Coronary artery (tissue), 2 donors: ENCODE measurements at regions not wholly inside any gene's neighbourhood (a gene's known extent, or its start where the extent isn't known, plus 50 kb on each side); places are given as distances from the start of the nearest gene placed in this dataset.

Experiments
- DNase-seq: peaks from one replicate; pipeline ENCODE4 v3.0.0-alpha.2; 2017; ENCODE audit warnings: low spot score
- H3K27ac ChIP-seq, 2 donors: fragments of 200-600 bp; sonication (generic); one replicate each; pipeline ENCODE4 v1.5.1; 2016 to 2019
- H3K4me3 ChIP-seq: fragments of 200-600 bp; sonication (generic); 2 replicates; pipeline ENCODE4 v1.5.1; 2016; ENCODE audit warnings: mild to moderate bottlenecking, moderate library complexity
- TF ChIP-seq, protein P1 (sequence below): fragments of 200-600 bp; sonication (generic); IDR thresholded peaks from one replicate; pipeline ENCODE4 v1.5.1; 2019; ENCODE audit warnings: antibody characterized with exemption

DNA sequence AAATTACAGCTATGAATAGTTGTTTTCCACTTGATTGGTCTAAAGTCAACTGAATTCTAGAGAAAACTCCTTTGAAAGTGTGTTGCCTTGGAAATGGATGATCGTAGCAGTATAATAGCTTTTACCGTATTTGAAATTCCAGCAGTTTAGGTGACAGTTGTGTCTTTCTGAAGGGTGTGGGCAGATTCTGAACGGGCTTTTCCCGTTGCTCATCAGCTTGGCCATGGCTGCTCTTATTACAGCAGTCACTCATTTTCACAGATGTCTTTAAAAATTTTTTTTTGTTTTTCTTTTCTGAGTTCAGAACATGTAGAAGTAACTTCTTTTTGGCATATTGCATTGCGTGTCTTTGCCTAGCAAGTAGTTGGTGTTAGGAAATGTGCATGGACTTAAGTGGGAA, 69.6 kb upstream of the SLC4A4 start:
- H3K4me3 ChIP-seq: no peak overlapping the region
- TF ChIP-seq, protein P1, sequence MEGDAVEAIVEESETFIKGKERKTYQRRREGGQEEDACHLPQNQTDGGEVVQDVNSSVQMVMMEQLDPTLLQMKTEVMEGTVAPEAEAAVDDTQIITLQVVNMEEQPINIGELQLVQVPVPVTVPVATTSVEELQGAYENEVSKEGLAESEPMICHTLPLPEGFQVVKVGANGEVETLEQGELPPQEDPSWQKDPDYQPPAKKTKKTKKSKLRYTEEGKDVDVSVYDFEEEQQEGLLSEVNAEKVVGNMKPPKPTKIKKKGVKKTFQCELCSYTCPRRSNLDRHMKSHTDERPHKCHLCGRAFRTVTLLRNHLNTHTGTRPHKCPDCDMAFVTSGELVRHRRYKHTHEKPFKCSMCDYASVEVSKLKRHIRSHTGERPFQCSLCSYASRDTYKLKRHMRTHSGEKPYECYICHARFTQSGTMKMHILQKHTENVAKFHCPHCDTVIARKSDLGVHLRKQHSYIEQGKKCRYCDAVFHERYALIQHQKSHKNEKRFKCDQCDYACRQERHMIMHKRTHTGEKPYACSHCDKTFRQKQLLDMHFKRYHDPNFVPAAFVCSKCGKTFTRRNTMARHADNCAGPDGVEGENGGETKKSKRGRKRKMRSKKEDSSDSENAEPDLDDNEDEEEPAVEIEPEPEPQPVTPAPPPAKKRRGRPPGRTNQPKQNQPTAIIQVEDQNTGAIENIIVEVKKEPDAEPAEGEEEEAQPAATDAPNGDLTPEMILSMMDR: no peak
- H3K27ac ChIP-seq: no peak overlapping the region
- no peak for DNase-seq

DNA sequence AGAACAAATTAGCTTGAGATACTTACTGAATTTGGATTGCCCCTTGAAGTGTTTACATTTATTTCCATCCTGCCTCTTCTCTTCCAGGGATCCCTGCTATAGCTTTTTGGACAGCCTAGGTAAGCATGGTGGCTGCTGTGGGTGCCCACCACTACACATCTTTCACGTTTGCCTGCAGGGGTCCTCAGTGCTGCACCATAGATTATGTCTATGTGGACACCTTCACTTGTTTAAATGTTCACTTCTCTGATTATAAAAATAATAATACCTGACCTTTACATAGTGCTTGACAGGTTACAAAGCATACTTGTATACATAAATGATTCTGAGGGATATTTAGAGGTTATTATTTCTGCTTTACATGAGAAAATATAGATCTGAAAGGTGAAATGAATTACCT, 67.9 kb upstream of the SLC4A4 start:
- Histone ChIP-seq H3K4me3 (no peak overlapping the region), H3K27ac (no peak overlapping the region)
- TF ChIP-seq, protein P1: no peak
- no peak for DNase-seq

DNA sequence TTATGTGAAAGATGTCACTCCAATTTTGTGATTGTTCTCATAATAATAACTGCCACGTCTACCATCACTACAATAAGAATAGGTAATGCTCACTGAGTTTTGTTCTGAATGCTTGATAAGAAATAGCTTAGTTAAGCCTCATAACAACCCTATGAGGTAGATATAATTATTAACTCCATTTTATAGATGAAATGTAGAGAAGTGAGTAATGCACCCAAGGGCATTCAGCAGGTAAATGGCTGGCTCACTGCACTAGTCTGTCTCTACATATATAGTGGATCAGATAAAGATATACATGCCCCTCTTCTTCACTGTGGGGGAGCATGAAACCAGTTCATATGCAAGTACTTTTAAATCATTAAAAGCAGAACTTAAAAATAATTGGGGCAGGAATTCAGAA, 65.8 kb upstream of the SLC4A4 start:
- Histone ChIP-seq H3K27ac (no peak overlapping the region), H3K4me3 (no peak overlapping the region)
- no peak for DNase-seq
- TF ChIP-seq, protein P1: no peak

DNA sequence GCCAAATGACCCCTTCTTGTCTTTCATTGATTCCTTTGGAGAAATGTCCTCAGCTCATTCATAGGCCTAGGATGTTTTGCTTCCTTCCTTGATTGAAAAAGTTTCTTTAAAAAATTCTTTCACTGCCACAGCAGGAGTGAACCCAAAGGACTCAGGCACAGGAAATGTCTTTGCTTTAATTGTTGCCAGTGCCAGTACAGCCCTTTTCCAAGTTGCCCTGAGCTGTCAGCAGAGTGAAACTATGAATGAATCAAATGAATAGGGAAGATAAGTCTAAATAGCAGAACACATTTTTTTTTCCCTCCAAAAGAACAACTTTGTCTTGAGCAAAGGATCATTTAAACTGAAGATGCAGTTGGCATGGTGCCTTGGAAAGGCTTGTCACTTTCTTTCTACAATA, 63.8 kb upstream of the SLC4A4 start:
- TF ChIP-seq, protein P1: no peak
- no peak for DNase-seq
- Histone ChIP-seq H3K4me3 (no peak overlapping the region), H3K27ac (no peak overlapping the region)

DNA sequence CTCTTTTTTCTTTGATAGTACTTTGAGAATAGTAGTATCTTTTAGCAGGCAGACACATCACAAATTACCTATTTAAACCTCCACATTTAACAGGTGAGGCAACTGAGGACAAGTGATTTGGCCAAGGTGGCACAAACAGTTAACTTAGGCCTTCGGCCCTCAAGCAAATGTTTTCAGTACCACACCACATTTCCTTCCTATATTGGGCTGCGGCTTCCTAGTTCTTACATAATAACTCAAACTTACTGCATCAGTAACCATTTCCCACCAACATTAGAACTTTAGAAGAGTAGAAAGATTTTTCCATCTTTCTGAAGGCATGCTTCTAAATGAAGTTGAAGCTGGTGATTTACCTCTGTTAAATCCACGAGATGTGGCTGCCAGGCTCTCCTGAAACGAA, 63.2 kb upstream of the SLC4A4 start:
- Histone ChIP-seq H3K27ac (no peak overlapping the region), H3K4me3 (no peak overlapping the region)
- TF ChIP-seq, protein P1: no peak
- no peak for DNase-seq

DNA sequence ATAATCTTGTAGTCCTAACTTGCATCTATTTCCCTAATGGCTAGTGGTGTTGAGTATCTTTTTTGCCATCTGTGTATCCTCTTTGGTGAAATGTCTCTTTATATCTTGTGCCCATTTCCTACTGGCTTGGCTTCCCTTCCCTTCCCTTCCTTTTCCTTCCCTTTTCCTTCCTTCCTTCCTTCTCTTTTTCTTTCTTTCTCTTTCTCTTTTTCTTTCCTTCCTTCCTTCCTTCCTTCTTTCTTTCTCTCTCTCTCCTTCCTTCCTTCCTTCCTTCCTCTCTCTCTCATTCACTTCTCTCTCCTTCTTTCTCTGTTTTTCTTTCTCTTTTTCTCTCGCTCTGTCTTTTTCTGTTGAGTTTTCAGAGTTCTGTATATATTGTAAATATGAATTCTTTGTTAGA, 61.5 kb upstream of the SLC4A4 start:
- H3K27ac ChIP-seq: no peak overlapping the region
- no peak for DNase-seq
- TF ChIP-seq, protein P1: no peak
- no peak overlapping the region for H3K4me3 ChIP-seq

DNA sequence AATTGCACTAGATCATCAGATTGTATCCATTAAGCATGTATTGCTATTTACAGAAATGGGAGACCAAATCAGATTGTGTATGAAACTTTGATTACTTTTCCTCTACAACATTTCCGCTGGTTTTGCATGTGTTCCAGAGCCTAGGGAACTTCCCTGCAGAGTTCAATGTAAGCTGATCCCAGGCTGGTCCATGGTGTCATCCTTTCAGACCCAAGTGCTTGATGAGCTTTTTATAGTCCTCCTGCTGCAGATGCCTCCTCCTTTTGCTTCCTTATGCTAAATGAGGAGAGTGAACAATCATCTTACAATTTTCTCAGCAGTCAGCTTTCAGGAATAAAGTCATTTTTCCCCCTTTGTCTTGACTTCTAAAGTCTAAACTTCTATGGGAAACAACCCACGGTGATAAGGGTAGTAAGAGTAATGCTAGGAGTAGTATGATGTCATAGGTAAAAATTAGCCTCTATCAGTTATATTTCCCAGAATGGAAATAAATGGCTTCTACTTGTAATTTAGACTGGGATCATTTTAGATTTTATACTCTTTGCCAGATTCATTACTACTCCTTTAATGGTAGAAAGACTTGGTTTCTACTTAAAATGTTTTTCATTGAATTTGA, 55.1 kb upstream of the SLC4A4 start:
- Histone ChIP-seq H3K27ac (no peak overlapping the region), H3K4me3 (no peak overlapping the region)
- no peak for DNase-seq
- TF ChIP-seq, protein P1: no peak
